MG63 (cell line): ENCODE measurements at regions not wholly inside any gene's neighbourhood (a gene's known extent, or its start where the extent isn't known, plus 50 kb on each side); places are given as distances from the start of the nearest gene placed in this dataset.

Experiments
- DNase-seq: peaks from one replicate; pipeline ENCODE4 v3.0.0-alpha.2; 2020
- H3K27me3 ChIP-seq: fragments of 250-450 bp; sonication (Bioruptor Pico); 2 replicates; pipeline ENCODE4 v1.5.1; 2020; ENCODE audit warnings: mild to moderate bottlenecking, moderate library complexity
- H3K36me3 ChIP-seq: fragments of 250-450 bp; sonication (Bioruptor Pico); 2 replicates; pipeline ENCODE4 v1.5.1; 2020; ENCODE audit warnings: mild to moderate bottlenecking, moderate library complexity
- H3K4me3 ChIP-seq: fragments of 250-450 bp; sonication (Bioruptor Pico); 2 replicates; pipeline ENCODE4 v1.5.1; 2020; ENCODE audit warnings: mild to moderate bottlenecking, moderate library complexity
- H3K9me3 ChIP-seq: fragments of 250-450 bp; sonication (Bioruptor Pico); 2 replicates; pipeline ENCODE4 v1.5.1; 2020; ENCODE audit warnings: mild to moderate bottlenecking, moderate library complexity

DNA sequence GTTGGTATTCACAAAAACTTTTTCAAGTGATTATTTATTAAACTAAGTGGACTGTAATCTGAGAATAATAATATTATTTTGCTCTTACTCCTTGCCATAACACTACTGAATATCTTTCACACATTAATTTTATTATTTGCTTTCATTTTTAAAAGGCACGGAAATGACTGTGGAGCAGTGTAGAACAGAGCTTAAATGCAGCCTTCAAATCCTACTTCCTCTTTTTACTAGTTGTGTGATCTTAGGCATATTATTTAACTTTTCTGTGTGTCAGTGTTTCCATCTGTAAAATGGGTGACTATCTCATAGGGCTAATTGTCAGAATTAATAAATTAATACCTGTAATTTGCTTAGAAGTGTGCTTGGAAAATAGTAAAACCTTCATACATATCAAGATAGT is 55.5 kb upstream of the SLC8A1 start:
- no peak for DNase-seq
- Histone ChIP-seq H3K36me3 (no peaks in the 10 kb centered on the region), H3K4me3 (no peak overlapping the region), H3K27me3 (no peaks in the 10 kb centered on the region), H3K9me3 (no peaks in the 10 kb centered on the region)

- H3K36me3 ChIP-seq, result no peaks in the 10 kb centered on the region
- H3K4me3 ChIP-seq, result no peak overlapping the region
- no peak for DNase-seq
- H3K9me3 ChIP-seq, result no peaks in the 10 kb centered on the region
- no peaks in the 10 kb centered on the region for H3K27me3 ChIP-seq
Measured at GRCh38 chr2:40510304-40510703, 58.4 kb upstream of the SLC8A1 start.

- peak overlapping the region; percentile 22 for H3K4me3 ChIP-seq
- no peaks in the 10 kb centered on the region for H3K36me3 ChIP-seq
- no peaks in the 10 kb centered on the region for H3K9me3 ChIP-seq
- DNase-seq, result peak; percentile 16
- no peaks in the 10 kb centered on the region for H3K27me3 ChIP-seq
Measured at GRCh38 chr2:40511661-40512213, 59.8 kb upstream of the SLC8A1 start.

DNA sequence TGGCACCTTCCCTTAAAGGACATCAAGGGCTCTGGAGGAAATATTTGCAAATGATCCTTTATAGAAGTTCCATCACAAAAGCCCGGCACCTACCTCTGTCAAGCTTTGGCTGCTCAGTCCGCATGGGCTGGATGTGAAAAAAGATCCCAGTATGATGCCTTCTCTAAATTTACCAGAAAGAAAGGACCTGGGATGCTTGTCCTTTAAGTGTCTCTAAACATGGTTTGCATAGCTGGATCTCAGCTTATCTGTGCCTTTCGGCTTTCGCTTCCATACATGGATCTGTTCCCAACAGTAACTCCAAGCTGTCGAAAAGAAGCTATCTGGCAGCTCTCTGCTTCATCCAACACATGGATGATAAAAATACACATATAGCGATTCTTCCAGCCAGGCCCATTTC is 60.4 kb upstream of the SLC8A1 start:
- Histone ChIP-seq H3K4me3 (no peak overlapping the region), H3K27me3 (no peaks in the 10 kb centered on the region), H3K36me3 (no peaks in the 10 kb centered on the region), H3K9me3 (no peaks in the 10 kb centered on the region)
- no peak for DNase-seq

GRCh38 chr2:40513201-40513600 is 61.3 kb upstream of the SLC8A1 start:
- H3K9me3 ChIP-seq, result no peaks in the 10 kb centered on the region
- DNase-seq, result no peak
- H3K36me3 ChIP-seq, result no peaks in the 10 kb centered on the region
- no peak overlapping the region for H3K4me3 ChIP-seq
- no peaks in the 10 kb centered on the region for H3K27me3 ChIP-seq

DNA sequence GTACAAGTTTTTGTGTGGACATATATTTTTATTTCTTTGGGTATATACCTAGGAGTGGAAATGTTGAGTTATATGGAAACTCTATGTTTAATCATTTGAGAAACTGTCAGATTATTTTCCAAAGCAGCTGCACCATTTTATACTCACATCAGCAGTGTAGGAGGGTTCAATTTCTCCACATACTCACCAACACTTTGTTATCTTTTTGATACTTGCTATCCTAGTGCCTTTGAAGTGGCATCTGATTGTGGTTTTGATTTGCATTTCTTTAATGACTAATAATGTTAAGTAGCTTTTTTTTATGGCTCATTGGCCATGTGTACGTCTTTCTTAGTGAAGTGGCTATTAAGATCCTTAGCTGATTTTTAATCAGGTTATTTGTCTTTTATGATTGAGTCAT is 64.7 kb upstream of the SLC8A1 start:
- no peak overlapping the region for H3K4me3 ChIP-seq
- H3K27me3 ChIP-seq, result no peaks in the 10 kb centered on the region
- DNase-seq, result no peak

GRCh38 chr2:40528564-40528963 is 76.7 kb upstream of the SLC8A1 start:
- no peak for DNase-seq
- H3K4me3 ChIP-seq, result no peak overlapping the region
- H3K27me3 ChIP-seq, result no peaks in the 10 kb centered on the region
- peaks cover 2% of the 10 kb centered on the region; the same call in 1 of the 2 replicates for H3K9me3 ChIP-seq
- no peaks in the 10 kb centered on the region for H3K36me3 ChIP-seq

More for the DNA sequence above, 64.7 kb upstream of the SLC8A1 start:
- Histone ChIP-seq H3K36me3 (no peaks in the 10 kb centered on the region), H3K9me3 (no peaks in the 10 kb centered on the region)

GRCh38 chr2:40531359-40531758 is 79.5 kb upstream of the SLC8A1 start:
- Histone ChIP-seq H3K27me3 (no peaks in the 10 kb centered on the region), H3K4me3 (no peak overlapping the region)

DNA sequence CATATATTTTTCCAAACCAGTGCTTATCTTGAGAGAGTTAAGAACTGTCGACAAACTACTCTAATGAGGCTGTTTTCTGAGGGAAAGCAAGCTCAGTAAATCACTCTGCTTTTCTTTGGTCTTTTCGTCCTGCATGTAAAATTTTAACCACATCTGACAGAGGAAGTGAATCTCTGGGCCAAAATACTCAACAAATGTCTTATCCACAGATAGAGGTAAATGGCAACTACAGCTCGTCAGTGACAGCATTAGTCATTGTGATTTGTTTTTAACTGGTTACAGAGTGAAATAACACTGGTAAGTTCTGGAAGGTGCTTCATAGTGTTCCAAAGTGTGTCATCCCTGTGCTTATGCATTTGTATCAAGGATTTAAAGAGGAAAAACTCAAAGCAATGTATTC is 82.6 kb upstream of the SLC8A1 start:
- Histone ChIP-seq H3K9me3 (no peaks in the 10 kb centered on the region), H3K4me3 (no peak overlapping the region), H3K27me3 (no peaks in the 10 kb centered on the region), H3K36me3 (no peaks in the 10 kb centered on the region)
- DNase-seq, result no peak

More at GRCh38 chr2:40531359-40531758, 79.5 kb upstream of the SLC8A1 start:
- H3K9me3 ChIP-seq, result peaks cover 2% of the 10 kb centered on the region; the same call in 1 of the 2 replicates
- H3K36me3 ChIP-seq, result no peaks in the 10 kb centered on the region
- DNase-seq, result no peak

DNA sequence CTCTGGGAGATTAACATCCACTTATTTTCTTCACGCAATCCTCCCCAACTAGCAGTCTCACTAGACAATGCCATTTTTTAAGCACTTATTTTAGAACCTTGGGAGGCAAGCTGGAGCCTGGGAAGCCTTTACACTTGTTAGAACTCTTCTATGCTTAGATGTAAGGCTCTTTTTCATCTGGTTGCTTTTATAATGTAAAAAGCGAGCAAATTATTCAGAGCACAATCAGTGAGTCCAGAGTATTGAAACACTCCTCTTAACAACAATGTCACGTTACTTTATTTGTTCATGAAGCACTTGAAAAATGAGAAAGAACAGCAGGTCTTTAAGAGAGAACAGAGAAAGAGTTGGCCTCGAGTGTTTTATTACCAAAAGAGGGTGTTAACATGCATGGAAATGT is 84.1 kb upstream of the SLC8A1 start:
- Histone ChIP-seq H3K9me3 (no peaks in the 10 kb centered on the region), H3K36me3 (no peaks in the 10 kb centered on the region)
- DNase-seq, result no peak

GRCh38 chr2:40540026-40540425 is 88.1 kb upstream of the SLC8A1 start:
- H3K9me3 ChIP-seq, result no peaks in the 10 kb centered on the region
- DNase-seq, result no peak
- H3K36me3 ChIP-seq, result no peaks in the 10 kb centered on the region
- no peaks in the 10 kb centered on the region for H3K27me3 ChIP-seq
- no peak overlapping the region for H3K4me3 ChIP-seq

More for the DNA sequence above, 84.1 kb upstream of the SLC8A1 start:
- Histone ChIP-seq H3K4me3 (no peak overlapping the region), H3K27me3 (no peaks in the 10 kb centered on the region)

DNA sequence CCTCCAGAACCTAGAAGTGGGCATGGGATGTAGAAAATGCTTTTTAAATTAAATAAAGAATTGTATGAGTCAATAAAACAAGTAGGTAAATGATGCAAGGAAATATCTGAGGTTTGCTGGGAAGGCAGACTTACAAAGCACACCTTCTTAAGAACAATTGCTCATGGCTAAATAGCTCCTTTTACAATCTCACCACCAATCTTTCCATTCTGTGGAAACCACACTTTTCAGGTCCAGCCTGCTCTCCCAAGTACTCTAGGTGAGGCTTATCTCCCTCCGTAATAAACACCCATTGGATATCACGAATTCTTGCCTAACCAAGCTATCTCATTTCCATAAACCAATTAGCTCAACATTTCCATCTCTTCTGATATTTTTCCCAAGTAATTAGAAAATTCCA is 91.5 kb upstream of the SLC8A1 start:
- Histone ChIP-seq H3K4me3 (no peak overlapping the region), H3K27me3 (no peaks in the 10 kb centered on the region), H3K36me3 (no peaks in the 10 kb centered on the region), H3K9me3 (no peaks in the 10 kb centered on the region)
- no peak for DNase-seq

DNA sequence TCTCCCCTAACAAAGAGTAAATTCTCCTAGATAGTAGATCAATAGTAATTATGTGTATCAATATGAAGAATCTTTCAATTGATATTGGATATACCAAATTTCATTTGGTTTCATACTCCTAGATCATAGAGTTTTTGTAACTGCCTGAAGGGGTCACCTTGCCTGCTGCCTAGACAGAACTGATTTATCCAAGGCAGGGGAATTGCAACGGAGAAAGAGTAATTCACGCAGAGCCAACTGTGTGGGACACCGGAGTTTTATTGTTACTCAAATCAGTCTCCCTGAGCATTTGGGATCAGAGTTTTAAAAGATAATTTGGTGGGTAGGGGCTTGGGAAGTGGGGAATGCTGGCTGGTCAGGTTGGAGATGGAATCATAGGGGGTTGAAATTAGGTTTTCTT is 92.2 kb upstream of the SLC8A1 start:
- H3K27me3 ChIP-seq, result no peaks in the 10 kb centered on the region
- no peak overlapping the region for H3K4me3 ChIP-seq
- no peaks in the 10 kb centered on the region for H3K36me3 ChIP-seq
- no peaks in the 10 kb centered on the region for H3K9me3 ChIP-seq
- DNase-seq, result no peak

DNA sequence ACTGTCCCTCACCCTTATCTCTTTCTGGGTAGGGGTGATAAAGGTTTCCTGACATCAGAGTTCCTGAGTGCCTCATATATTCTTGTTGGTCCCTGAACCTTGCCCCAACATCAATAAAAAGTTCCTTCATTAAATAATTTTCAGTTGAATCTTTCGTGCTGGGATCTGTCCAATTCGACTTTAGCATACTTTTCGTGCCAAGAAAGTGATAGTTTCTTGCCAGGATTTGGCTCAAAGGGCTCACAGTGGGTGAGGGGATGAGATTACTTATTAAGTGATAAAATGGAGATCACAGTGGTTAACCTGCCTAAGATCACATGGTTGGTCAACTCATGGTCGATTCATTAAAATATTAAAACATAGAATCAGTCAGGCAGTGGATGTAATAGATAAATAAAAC is 93.8 kb upstream of the SLC8A1 start:
- no peaks in the 10 kb centered on the region for H3K27me3 ChIP-seq
- H3K9me3 ChIP-seq, result no peaks in the 10 kb centered on the region
- no peak overlapping the region for H3K4me3 ChIP-seq
- DNase-seq, result no peak
- H3K36me3 ChIP-seq, result no peaks in the 10 kb centered on the region

GRCh38 chr2:40546439-40547191 is 94.7 kb upstream of the SLC8A1 start:
- no peaks in the 10 kb centered on the region for H3K36me3 ChIP-seq
- H3K27me3 ChIP-seq, result no peaks in the 10 kb centered on the region
- H3K9me3 ChIP-seq, result no peaks in the 10 kb centered on the region
- H3K4me3 ChIP-seq, result no peak overlapping the region
- no peak for DNase-seq

DNA sequence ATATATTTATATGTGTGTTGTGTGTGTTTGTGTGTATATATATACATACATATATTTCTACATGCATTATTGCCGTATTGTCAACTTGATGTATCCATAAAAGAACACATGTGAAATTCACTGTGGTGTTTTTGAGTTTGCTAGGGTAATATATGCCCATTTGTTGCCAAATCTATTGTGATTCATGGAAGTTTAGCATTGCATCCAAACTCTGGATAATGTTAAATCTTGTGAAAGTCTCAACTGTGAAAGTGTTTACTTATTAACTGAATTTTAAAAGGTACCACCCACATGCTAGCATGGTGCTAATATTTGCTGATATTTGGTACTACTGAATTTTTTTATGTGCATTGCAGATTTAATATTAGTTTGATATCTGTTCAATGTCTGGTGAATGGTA is 96.6 kb upstream of the SLC8A1 start:
- DNase-seq, result no peak
- Histone ChIP-seq H3K9me3 (no peaks in the 10 kb centered on the region), H3K27me3 (no peaks in the 10 kb centered on the region), H3K36me3 (no peaks in the 10 kb centered on the region), H3K4me3 (no peak overlapping the region)

GRCh38 chr2:40550085-40550484 is 98.2 kb upstream of the SLC8A1 start:
- DNase-seq, result no peak
- Histone ChIP-seq H3K4me3 (no peak overlapping the region), H3K36me3 (no peaks in the 10 kb centered on the region), H3K27me3 (no peaks in the 10 kb centered on the region), H3K9me3 (no peaks in the 10 kb centered on the region)

GRCh38 chr2:40551081-40551480 is 99.2 kb upstream of the SLC8A1 start:
- Histone ChIP-seq H3K27me3 (no peaks in the 10 kb centered on the region), H3K36me3 (no peaks in the 10 kb centered on the region), H3K9me3 (no peaks in the 10 kb centered on the region), H3K4me3 (no peak overlapping the region)
- DNase-seq, result no peak
